ENCODE measurements at regions not wholly inside any gene's neighbourhood (a gene's known extent, or its start where the extent isn't known, plus 50 kb on each side); places are given as distances from the start of the nearest gene placed in this dataset.

- DNase-seq (ENCODE audit: low spot score): no peak
These were observed 62.5 kb upstream of the ITGA1 start for GRCh38 chr5:52725065-52725746.

GRCh38 chr5:52725808-52726207, 61.9 kb upstream of the ITGA1 start:
- DNase-seq (ENCODE audit: low spot score): no peak

GRCh38 chr5:52727020-52727419, 60.7 kb upstream of the ITGA1 start:
- peak; percentile 83 for DNase-seq (ENCODE audit: low spot score)

GRCh38 chr5:52727576-52727975, 60.1 kb upstream of the ITGA1 start:
- DNase-seq (ENCODE audit: low spot score): no peak

GRCh38 chr5:52728224-52728623, 59.5 kb upstream of the ITGA1 start:
- DNase-seq (ENCODE audit: low spot score): no peak

GRCh38 chr5:52728686-52729085, 59.0 kb upstream of the ITGA1 start:
- DNase-seq (ENCODE audit: low spot score): no peak

- DNase-seq (ENCODE audit: low spot score): no peak
These were observed 56.3 kb upstream of the ITGA1 start for GRCh38 chr5:52731274-52732027.

GRCh38 chr5:52734557-52734956, 53.2 kb upstream of the ITGA1 start:
- DNase-seq (ENCODE audit: low spot score): no peak

- no peak for DNase-seq (ENCODE audit: low spot score)
These were observed 52.6 kb upstream of the ITGA1 start for GRCh38 chr5:52735139-52735538.

Measured in umbilical cord (tissue), 1 donor.